Smooth muscle cell (in vitro differentiated cells): ENCODE measurements at regions not wholly inside any gene's neighbourhood (a gene's known extent, or its start where the extent isn't known, plus 50 kb on each side); places are given as distances from the start of the nearest gene placed in this dataset.

Experiments used
- DNase-seq: peaks from one replicate; lab custom pipeline; 2025; ENCODE audit not compliant: unreplicated experiment; lab: John Stamatoyannopoulos, UW
- H2AFZ ChIP-seq: fragments of 200-600 bp; sonication (generic); 2 replicates; pipeline ENCODE4 v1.6.0; 2016; ENCODE audit warnings: antibody characterized with exemption, low read depth, mild to moderate bottlenecking
- H3F3A ChIP-seq: fragments of 200-600 bp; sonication (generic); 2 replicates; pipeline ENCODE4 v1.6.0; 2017; ENCODE audit warnings: antibody characterized with exemption, low read depth
- H3K27ac ChIP-seq: fragments of 200-600 bp; sonication (generic); 2 replicates; pipeline ENCODE4 v1.5.1; 2016; ENCODE audit warnings: low read depth, mild to moderate bottlenecking
- H3K27me3 ChIP-seq: fragments of 200-600 bp; sonication (generic); 2 replicates; pipeline ENCODE4 v1.6.1; 2016; ENCODE audit warnings: low read depth, mild to moderate bottlenecking
- H3K36me3 ChIP-seq: fragments of 200-600 bp; sonication (generic); 2 replicates; pipeline ENCODE4 v1.5.1; 2016; ENCODE audit warnings: low read depth
- H3K4me1 ChIP-seq: fragments of 200-600 bp; sonication (generic); 2 replicates; pipeline ENCODE4 v1.5.1; 2016; ENCODE audit warnings: low read depth
- H3K4me2 ChIP-seq: fragments of 200-600 bp; sonication (generic); 2 replicates; pipeline ENCODE4 v1.6.0; 2016; ENCODE audit warnings: mild to moderate bottlenecking
- H3K4me3 ChIP-seq: fragments of 200-600 bp; sonication (generic); 2 replicates; pipeline ENCODE4 v1.5.1; 2016; ENCODE audit warnings: mild to moderate bottlenecking
- H3K79me2 ChIP-seq: fragments of 200-600 bp; sonication (generic); 2 replicates; pipeline ENCODE4 v1.6.0; 2016; ENCODE audit warnings: low read depth, mild to moderate bottlenecking
- H3K9ac ChIP-seq: fragments of 200-600 bp; sonication (generic); 2 replicates; pipeline ENCODE4 v1.6.0; 2016; ENCODE audit warnings: low read depth
- H3K9me3 ChIP-seq: fragments of 200-600 bp; sonication (generic); replicated peaks from 2 replicates; pipeline ENCODE4 v1.5.1; 2016; ENCODE audit warnings: low read depth
- H4K20me1 ChIP-seq: fragments of 200-600 bp; sonication (generic); 2 replicates; pipeline ENCODE4 v1.6.0; 2016; ENCODE audit warnings: low read depth
- CTCF ChIP-seq: fragments of 200-600 bp; sonication (generic); IDR thresholded peaks from 2 replicates; pipeline ENCODE4 v1.5.1; 2017; ENCODE audit warnings: borderline replicate concordance, mild to moderate bottlenecking, antibody characterized with exemption; ENCODE audit not compliant: insufficient read depth, poor library complexity, severe bottlenecking
- WGBS: methylation state at CpG from one replicate; pipeline ENCODE4 v1.1.7; 2016; ENCODE audit warnings: low lambda C conversion rate; 5-methylcytosine and 5-hydroxymethylcytosine counted together

- no peaks in the 10 kb centered on the region for H3F3A ChIP-seq
- no peak for TF ChIP-seq CTCF
- no peak overlapping the region for H3K4me3 ChIP-seq
- no peak overlapping the region for H3K9ac ChIP-seq
- no peaks in the 10 kb centered on the region for H3K27me3 ChIP-seq
- H3K27ac ChIP-seq, result no peak overlapping the region
- H3K9me3 ChIP-seq, result no peaks in the 10 kb centered on the region
- WGBS, result 92% methylated on average over 7 of the region's 7 CpGs
- H3K36me3 ChIP-seq, result no peaks in the 10 kb centered on the region
- no peaks in the 10 kb centered on the region for H4K20me1 ChIP-seq
- no peaks in the 10 kb centered on the region for H3K4me1 ChIP-seq
- no peaks in the 10 kb centered on the region for H3K79me2 ChIP-seq
- H3K4me2 ChIP-seq, result no peak overlapping the region
- H2AFZ ChIP-seq, result no peak overlapping the region
- DNase-seq, result no peak
Measured at GRCh38 chr7:45400680-45401079, 173.5 kb upstream of the ADCY1 start.

- Histone ChIP-seq H3K9me3 (no peaks in the 10 kb centered on the region), H3K4me1 (no peaks in the 10 kb centered on the region), H3K36me3 (no peaks in the 10 kb centered on the region), H3K79me2 (no peaks in the 10 kb centered on the region), H3K27ac (no peak overlapping the region), H3K4me3 (no peak overlapping the region), H3F3A (no peaks in the 10 kb centered on the region), H3K27me3 (no peaks in the 10 kb centered on the region), H2AFZ (no peak overlapping the region), H3K9ac (no peak overlapping the region), H4K20me1 (no peaks in the 10 kb centered on the region), H3K4me2 (no peak overlapping the region)
- WGBS, result 94% methylated on average over 2 of the region's 2 CpGs
- TF ChIP-seq CTCF, result no peak
- DNase-seq, result no peak
Measured at GRCh38 chr7:45401155-45401554, 173.0 kb upstream of the ADCY1 start.

DNA sequence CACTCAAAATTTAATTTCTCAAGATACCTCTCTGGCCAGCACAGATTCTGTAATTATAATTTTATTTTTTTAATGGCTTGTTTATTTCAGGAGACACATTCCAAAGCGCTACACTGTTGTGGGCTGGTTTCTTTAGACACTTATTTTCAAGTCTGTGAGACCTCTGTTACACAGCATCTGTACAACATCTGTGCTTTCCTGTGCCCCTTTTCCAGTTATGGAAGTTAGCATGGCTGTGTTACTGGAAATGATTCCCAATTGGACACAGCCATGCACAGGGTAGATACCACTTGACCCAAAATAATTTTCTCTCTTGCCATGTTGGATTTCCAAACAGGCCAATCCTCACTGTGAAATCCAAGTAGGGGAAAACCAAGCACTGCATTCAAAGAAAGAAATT lies 172.3 kb upstream of the ADCY1 start:
- no peak for TF ChIP-seq CTCF
- H3K36me3 ChIP-seq, result no peaks in the 10 kb centered on the region
- no peak overlapping the region for H3K27ac ChIP-seq
- no peaks in the 10 kb centered on the region for H3F3A ChIP-seq
- no peak overlapping the region for H3K4me2 ChIP-seq
- no peaks in the 10 kb centered on the region for H3K27me3 ChIP-seq
- no peak overlapping the region for H3K4me3 ChIP-seq
- H3K9me3 ChIP-seq, result no peaks in the 10 kb centered on the region
- no peaks in the 10 kb centered on the region for H4K20me1 ChIP-seq
- H3K9ac ChIP-seq, result no peak overlapping the region
- H2AFZ ChIP-seq, result no peak overlapping the region
- no peak for DNase-seq
- H3K4me1 ChIP-seq, result no peaks in the 10 kb centered on the region
- WGBS, result 90% methylated on average over 1 of the region's 1 CpG
- H3K79me2 ChIP-seq, result no peaks in the 10 kb centered on the region

DNA sequence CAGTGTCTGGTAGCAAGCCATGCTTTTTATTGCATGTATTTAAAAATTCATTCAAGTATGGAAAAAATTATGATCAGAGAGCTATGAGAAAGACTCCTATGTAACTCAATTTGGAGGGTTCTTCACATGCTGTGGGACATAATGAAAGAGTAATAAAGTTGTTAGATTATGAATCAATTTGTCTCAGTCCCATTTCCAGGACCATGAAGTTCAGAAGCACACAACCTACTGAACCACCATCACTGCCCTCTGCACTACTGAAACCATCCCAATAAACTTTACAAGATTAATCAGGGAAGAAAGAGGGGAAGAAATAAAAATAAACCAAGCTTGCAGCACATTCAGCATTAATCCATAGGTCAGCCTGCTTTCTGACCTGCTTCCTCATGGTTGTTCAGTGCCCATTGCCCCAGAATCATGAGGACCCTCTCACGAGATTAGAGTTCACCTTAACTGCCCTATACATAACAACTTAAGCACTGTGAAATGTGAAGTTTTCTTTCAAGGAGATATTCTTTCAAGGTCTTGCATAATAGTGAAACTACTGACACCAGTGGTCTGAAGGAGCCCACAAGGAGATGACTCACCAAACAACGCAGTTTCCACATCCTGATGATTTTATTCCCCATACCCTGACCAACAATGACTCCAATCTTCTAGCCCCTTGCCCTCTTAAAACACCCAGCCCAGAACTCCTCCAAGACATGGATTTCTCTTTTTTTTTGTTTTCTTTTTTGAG lies 171.5 kb upstream of the ADCY1 start:
- Histone ChIP-seq H3K27ac (no peak overlapping the region), H3K27me3 (no peaks in the 10 kb centered on the region), H4K20me1 (no peaks in the 10 kb centered on the region), H3K9ac (no peak overlapping the region), H3K79me2 (no peaks in the 10 kb centered on the region), H3K9me3 (no peaks in the 10 kb centered on the region), H3K36me3 (no peaks in the 10 kb centered on the region), H2AFZ (no peak overlapping the region), H3K4me3 (no peak overlapping the region), H3K4me2 (no peak overlapping the region), H3K4me1 (no peaks in the 10 kb centered on the region), H3F3A (no peaks in the 10 kb centered on the region)
- 50% methylated on average over 2 of the region's 2 CpGs for WGBS
- DNase-seq, result no peak
- no peak for TF ChIP-seq CTCF
